H9 (cell line): ENCODE measurements at regions not wholly inside any gene's neighbourhood (a gene's known extent, or its start where the extent isn't known, plus 50 kb on each side); places are given as distances from the start of the nearest gene placed in this dataset.

ENCODE experiments used
- DNase-seq: peaks from one replicate; pipeline ENCODE4 v3.0.0-alpha.2; 2017
- H2AFZ ChIP-seq: one replicate; pipeline ENCODE4 v1.6.1; 2013; ENCODE audit warnings: mild to moderate bottlenecking, low read length, control low read depth, moderate library complexity
- H2AK5ac ChIP-seq: 2 replicates; pipeline ENCODE4 v1.6.1; 2013; ENCODE audit warnings: low read length, control low read depth, mixed read lengths; ENCODE audit not compliant: insufficient read length
- H2BK120ac ChIP-seq: one replicate; pipeline ENCODE4 v1.6.1; 2013; ENCODE audit warnings: low read depth, mild to moderate bottlenecking, low read length, control low read depth, inconsistent platforms; ENCODE audit not compliant: poor library complexity, severe bottlenecking
- H2BK12ac ChIP-seq: 2 replicates; pipeline ENCODE4 v1.6.1; 2013; ENCODE audit warnings: low read length, control low read depth, mixed read lengths, low read depth; ENCODE audit not compliant: insufficient read length
- H2BK15ac ChIP-seq: 2 replicates; pipeline ENCODE4 v1.6.1; 2013; ENCODE audit warnings: low read depth, low read length, control low read depth
- H2BK20ac ChIP-seq: one replicate; pipeline ENCODE4 v1.6.1; 2013; ENCODE audit warnings: low read depth, mild to moderate bottlenecking, low read length, control low read depth, inconsistent platforms; ENCODE audit not compliant: poor library complexity, severe bottlenecking
- H2BK5ac ChIP-seq: 2 replicates; pipeline ENCODE4 v1.6.1; 2013; ENCODE audit warnings: low read length, control low read depth, mixed read lengths; ENCODE audit not compliant: insufficient read length
- H3K14ac ChIP-seq: 2 replicates; pipeline ENCODE4 v1.6.1; 2013; ENCODE audit warnings: low read length, control low read depth; ENCODE audit not compliant: insufficient read depth
- H3K18ac ChIP-seq: 2 replicates; pipeline ENCODE4 v1.6.1; 2013; ENCODE audit warnings: low read depth, mild to moderate bottlenecking, mixed read lengths, low read length, control low read depth; ENCODE audit not compliant: insufficient read length
- H3K23ac ChIP-seq: 2 replicates; pipeline ENCODE4 v1.6.1; 2013; ENCODE audit warnings: low read length, control low read depth, mixed read lengths, low read depth; ENCODE audit not compliant: insufficient read length
- H3K23me2 ChIP-seq: 2 replicates; pipeline ENCODE4 v1.6.1; 2013; ENCODE audit warnings: low read depth, mild to moderate bottlenecking, mixed read lengths, low read length, control low read depth; ENCODE audit not compliant: insufficient read length, poor library complexity, severe bottlenecking
- H3K27ac ChIP-seq: 2 replicates; pipeline ENCODE4 v1.5.1; 2013; ENCODE audit warnings: low read length, control low read depth, mixed read lengths, low read depth; ENCODE audit not compliant: insufficient read length
- H3K27me3 ChIP-seq: 2 replicates; pipeline ENCODE4 v1.6.1; 2013; ENCODE audit warnings: low read length, control low read depth, inconsistent platforms; ENCODE audit not compliant: insufficient read depth
- H3K4ac ChIP-seq: 2 replicates; pipeline ENCODE4 v1.6.1; 2013; ENCODE audit warnings: low read depth, mild to moderate bottlenecking, control low read depth, inconsistent platforms, low read length, moderate library complexity
- H3K4me1 ChIP-seq: 2 replicates; pipeline ENCODE4 v1.6.1; 2013; ENCODE audit warnings: low read length, control low read depth, inconsistent platforms; ENCODE audit not compliant: insufficient read depth
- H3K4me2 ChIP-seq: 2 replicates; pipeline ENCODE4 v1.6.1; 2013; ENCODE audit warnings: low read length, control low read depth, mixed read lengths; ENCODE audit not compliant: insufficient read length, insufficient read depth
- H3K56ac ChIP-seq: 2 replicates; pipeline ENCODE4 v1.6.1; 2013; ENCODE audit warnings: low read depth, mild to moderate bottlenecking, mixed read lengths, low read length, control low read depth; ENCODE audit not compliant: insufficient read length
- H3K79me1 ChIP-seq: 2 replicates; pipeline ENCODE4 v1.6.1; 2013; ENCODE audit warnings: low read depth, mild to moderate bottlenecking, moderate library complexity, low read length, control low read depth, inconsistent platforms; ENCODE audit not compliant: insufficient read depth, poor library complexity, severe bottlenecking
- H3K79me2 ChIP-seq: 2 replicates; pipeline ENCODE4 v1.6.1; 2013; ENCODE audit warnings: low read length, control low read depth, inconsistent platforms; ENCODE audit not compliant: insufficient read depth
- H3K9ac ChIP-seq: 2 replicates; pipeline ENCODE4 v1.6.1; 2013; ENCODE audit warnings: low read length, control low read depth, mixed read lengths; ENCODE audit not compliant: insufficient read length; ENCODE audit errors: extremely low read depth
- H3K9me3 ChIP-seq: one replicate; pipeline ENCODE4 v1.6.1; 2013; ENCODE audit warnings: low read depth, low read length, inconsistent platforms; ENCODE audit not compliant: control insufficient read depth
- H3T11ph ChIP-seq: one replicate; pipeline ENCODE4 v1.6.1; 2013; ENCODE audit warnings: mild to moderate bottlenecking, low read length, control low read depth, inconsistent platforms
- H4K20me1 ChIP-seq: one replicate; pipeline ENCODE4 v1.6.1; 2013; ENCODE audit not compliant: control insufficient read depth, insufficient read length, insufficient read depth
- H4K5ac ChIP-seq: 2 replicates; pipeline ENCODE4 v1.6.1; 2013; ENCODE audit warnings: low read depth, mild to moderate bottlenecking, mixed read lengths, low read length, control low read depth; ENCODE audit not compliant: insufficient read length
- H4K8ac ChIP-seq: replicated peaks from 2 replicates; pipeline ENCODE4 v1.6.1; 2013; ENCODE audit warnings: low read length, control low read depth, mixed read lengths, low read depth; ENCODE audit not compliant: insufficient read length
- H4K91ac ChIP-seq: 2 replicates; pipeline ENCODE4 v1.6.1; 2013; ENCODE audit warnings: low read depth, mild to moderate bottlenecking, moderate library complexity, mixed read lengths, low read length, control low read depth; ENCODE audit not compliant: insufficient read length
- H3K27ac Mint-ChIP-seq, 3 experiments: 2 replicates in 2 of 3; 3 replicates in 1 of 3; pipeline ENCODE4 v1.8.0; 2020 to 2021; ENCODE audit warnings: mixed read lengths in 3 of 3, mild to moderate bottlenecking in 1 of 3, moderate library complexity in 1 of 3
- H3K27me3 Mint-ChIP-seq: 2 replicates; pipeline ENCODE4 v1.8.0; 2021; ENCODE audit warnings: low read depth, mild to moderate bottlenecking, moderate library complexity, mixed read lengths
- H3K36me3 Mint-ChIP-seq, 3 experiments: 2 replicates in 2 of 3; 3 replicates in 1 of 3; pipeline ENCODE4 v1.8.0; 2020 to 2021; ENCODE audit warnings: low read depth in 3 of 3, mixed read lengths in 3 of 3; ENCODE audit not compliant: insufficient read depth in 1 of 3
- H3K4me1 Mint-ChIP-seq, 2 experiments: 2 replicates each; pipeline ENCODE4 v1.8.0; 2020; ENCODE audit warnings: mixed read lengths in 2 of 2
- H3K4me3 Mint-ChIP-seq, 2 experiments: 2 replicates in 1 of 2; 3 replicates in 1 of 2; pipeline ENCODE4 v1.8.0; 2020 to 2021; ENCODE audit warnings: mild to moderate bottlenecking in 2 of 2, mixed read lengths in 2 of 2, moderate library complexity in 1 of 2
- H3K9me3 Mint-ChIP-seq, 2 experiments: 2 replicates in 1 of 2; 3 replicates in 1 of 2; pipeline ENCODE4 v1.8.0; 2020; ENCODE audit warnings: mild to moderate bottlenecking in 2 of 2, mixed read lengths in 2 of 2, moderate library complexity in 1 of 2
- CTCF ChIP-seq: fragments of 200-600 bp; sonication (generic); conservative IDR thresholded peaks from 3 replicates; pipeline ENCODE4 v1.8.0; 2021; ENCODE audit warnings: antibody characterized with exemption, mild to moderate bottlenecking
- WGBS: extraction: QIAGEN DNeasy Blood & Tissue Kit; methylation state at CpG from one replicate; pipeline ENCODE4 v1.1.7; 2013; ENCODE audit warnings: missing lambda C conversion rate, low lambda C conversion rate, mixed read lengths; ENCODE audit not compliant: insufficient read length; ENCODE audit errors: extremely low coverage; 5-methylcytosine and 5-hydroxymethylcytosine counted together

- Histone ChIP-seq H3K14ac (no peak overlapping the region), H2BK20ac (no peak overlapping the region), H3K4me1 (no peaks in the 10 kb centered on the region), H4K5ac (no peak overlapping the region), H3K4ac (no peak overlapping the region), H3K27me3 (no peaks in the 10 kb centered on the region), H3K27ac (no peak overlapping the region), H3K79me2 (no peaks in the 10 kb centered on the region), H3K23me2 (no peaks in the 10 kb centered on the region), H2BK15ac (no peak overlapping the region), H2BK12ac (no peak overlapping the region), H2AK5ac (no peak overlapping the region), H3K9ac (no peak overlapping the region), H3K9me3 (no peaks in the 10 kb centered on the region), H3K79me1 (no peaks in the 10 kb centered on the region), H3K18ac (no peak overlapping the region), H4K20me1 (no peaks in the 10 kb centered on the region), H3K56ac (no peak overlapping the region), H4K91ac (no peak overlapping the region), H3K4me2 (no peak overlapping the region), H2BK5ac (no peak overlapping the region), H3T11ph (no peak overlapping the region), H3K23ac (no peak overlapping the region), H2BK120ac (no peak overlapping the region), H4K8ac (no peak overlapping the region), H2AFZ (no peak overlapping the region)
- Mint-ChIP-seq H3K4me3 (no peak overlapping the region), H3K4me1 (peaks cover 0 to 3% of the 10 kb centered on the region in 2 experiments; a peak in 1 of 4 replicates), H3K36me3 (peaks cover 0 to 2% (median 0%) of the 10 kb centered on the region in 3 experiments; a peak in 1 of 7 replicates), H3K27ac (no peak overlapping the region), H3K27me3 (peaks cover 1% of the 10 kb centered on the region), H3K9me3 (peaks cover under 1 to 1% of the 10 kb centered on the region in 2 experiments; a peak in 3 of 5 replicates)
- no peak for DNase-seq
- WGBS, result 100% methylated on average over 3 of the region's 4 CpGs
- peak; percentile 45 for TF ChIP-seq CTCF
Observed at GRCh38 chr2:116095636-116096035, 1653.2 kb downstream of the DPP10 start.
